Neural cell (in vitro differentiated cells): ENCODE measurements at regions not wholly inside any gene's neighbourhood (a gene's known extent, or its start where the extent isn't known, plus 50 kb on each side); places are given as distances from the start of the nearest gene placed in this dataset.

Experiments
- H2AFZ ChIP-seq: fragments of 200-600, 300-800 bp; sonication (generic), shearing (Covaris generic); 2 replicates; pipeline ENCODE4 v1.6.0; 2014; ENCODE audit warnings: low read depth, mild to moderate bottlenecking, antibody characterized with exemption, low read length, moderate library complexity
- H3F3A ChIP-seq: fragments of 200-600 bp; shearing (Covaris generic); 2 replicates; pipeline ENCODE4 v1.6.1; 2016; ENCODE audit warnings: mild to moderate bottlenecking, moderate library complexity, mixed read lengths, antibody characterized with exemption, low read length; ENCODE audit not compliant: insufficient read depth, poor library complexity, severe bottlenecking
- H3K27ac ChIP-seq: fragments of 200-600, 300-800 bp; sonication (generic), shearing (Covaris generic); 2 replicates; pipeline ENCODE4 v1.5.1; 2014; ENCODE audit warnings: mild to moderate bottlenecking, low read length, moderate library complexity
- H3K27me3 ChIP-seq: fragments of 300-800, 200-600 bp; sonication (generic), shearing (Covaris generic); 2 replicates; pipeline ENCODE4 v1.6.0; 2014; ENCODE audit warnings: mild to moderate bottlenecking, low read depth, low read length, moderate library complexity; ENCODE audit not compliant: insufficient read depth
- H3K36me3 ChIP-seq: fragments of 300-800, 200-600 bp; sonication (generic), shearing (Covaris generic); 2 replicates; pipeline ENCODE4 v1.5.1; 2014; ENCODE audit warnings: mild to moderate bottlenecking, antibody characterized with exemption, low read length, moderate library complexity; ENCODE audit not compliant: insufficient read depth
- H3K4me2 ChIP-seq: fragments of 300-800, 200-600 bp; sonication (generic), shearing (Covaris generic); 2 replicates; pipeline ENCODE4 v1.6.0; 2014; ENCODE audit warnings: mild to moderate bottlenecking, low read length
- H3K4me3 ChIP-seq: fragments of 300-800, 200-600 bp; sonication (generic), shearing (Covaris generic); 2 replicates; pipeline ENCODE4 v1.5.1; 2014; ENCODE audit warnings: mild to moderate bottlenecking, low read length, moderate library complexity
- H3K79me2 ChIP-seq: fragments of 200-600 bp; shearing (Covaris generic); replicated peaks from 2 replicates; pipeline ENCODE4 v1.6.0; 2014; ENCODE audit warnings: mild to moderate bottlenecking, low read length, moderate library complexity; ENCODE audit not compliant: insufficient read depth
- H3K9ac ChIP-seq: fragments of 300-800, 200-600 bp; sonication (generic), shearing (Covaris generic); 2 replicates; pipeline ENCODE4 v1.6.1; 2016; ENCODE audit warnings: mild to moderate bottlenecking, low read length, mixed read lengths
- H3K9me2 ChIP-seq: fragments of 200-600 bp; shearing (Covaris generic); 2 replicates; pipeline ENCODE4 v1.6.1; 2016; ENCODE audit warnings: mild to moderate bottlenecking, low read length, mixed read lengths; ENCODE audit not compliant: insufficient read depth
- H3K9me3 ChIP-seq: fragments of 200-600, 300-800 bp; sonication (generic), shearing (Covaris generic); 2 replicates; pipeline ENCODE4 v1.6.1; 2016; ENCODE audit warnings: mild to moderate bottlenecking, mixed run types, low read length, moderate library complexity, mixed read lengths
- H4K20me1 ChIP-seq: fragments of 200-600 bp; shearing (Covaris generic); 2 replicates; pipeline ENCODE4 v1.6.1; 2016; ENCODE audit warnings: mild to moderate bottlenecking, mixed run types; ENCODE audit not compliant: insufficient read depth
- EP300 ChIP-seq: fragments of 450-650 bp; conservative IDR thresholded peaks from 2 replicates; pipeline ENCODE4 v1.6.1; 2014; ENCODE audit warnings: antibody characterized with exemption, mild to moderate bottlenecking, moderate library complexity; ENCODE audit not compliant: poor library complexity, severe bottlenecking
- EZH2 ChIP-seq: fragments of 200-600, 300-800 bp; shearing (Covaris generic), sonication (generic); IDR thresholded peaks from 2 replicates; pipeline ENCODE4 v1.6.1; 2014; ENCODE audit warnings: antibody characterized with exemption, low read length, borderline replicate concordance, mild to moderate bottlenecking; ENCODE audit not compliant: insufficient read depth, poor library complexity, severe bottlenecking
- MXI1 ChIP-seq: fragments of 450-650 bp; conservative IDR thresholded peaks from 2 replicates; pipeline ENCODE4 v1.6.1; 2014; ENCODE audit warnings: antibody characterized with exemption, mild to moderate bottlenecking; ENCODE audit not compliant: poor library complexity, severe bottlenecking
- POLR2AphosphoS5 ChIP-seq: IDR thresholded peaks from 2 replicates; pipeline ENCODE4 v1.6.1; 2012
- RAD21 ChIP-seq: fragments of 450-650 bp; conservative IDR thresholded peaks from 2 replicates; pipeline ENCODE4 v1.6.1; 2014; ENCODE audit warnings: antibody characterized with exemption, mild to moderate bottlenecking, moderate library complexity
- SMC3 ChIP-seq: fragments of 450-650 bp; conservative IDR thresholded peaks from 2 replicates; pipeline ENCODE4 v1.6.1; 2014; ENCODE audit warnings: antibody characterized with exemption, mild to moderate bottlenecking, moderate library complexity; ENCODE audit not compliant: poor library complexity
- TAF1 ChIP-seq: IDR thresholded peaks from 2 replicates; pipeline ENCODE4 v1.6.1; 2012; ENCODE audit warnings: low read depth
- TF ChIP-seq, protein P1 (sequence below): fragments of 450-650 bp; IDR thresholded peaks from 2 replicates; pipeline ENCODE4 v1.5.1; 2014; ENCODE audit warnings: antibody characterized with exemption, mild to moderate bottlenecking, moderate library complexity; ENCODE audit not compliant: poor library complexity, severe bottlenecking
- TF ChIP-seq, protein P2 (sequence below): IDR thresholded peaks from 2 replicates; pipeline ENCODE4 v1.6.1; 2012; ENCODE audit warnings: borderline replicate concordance

DNA sequence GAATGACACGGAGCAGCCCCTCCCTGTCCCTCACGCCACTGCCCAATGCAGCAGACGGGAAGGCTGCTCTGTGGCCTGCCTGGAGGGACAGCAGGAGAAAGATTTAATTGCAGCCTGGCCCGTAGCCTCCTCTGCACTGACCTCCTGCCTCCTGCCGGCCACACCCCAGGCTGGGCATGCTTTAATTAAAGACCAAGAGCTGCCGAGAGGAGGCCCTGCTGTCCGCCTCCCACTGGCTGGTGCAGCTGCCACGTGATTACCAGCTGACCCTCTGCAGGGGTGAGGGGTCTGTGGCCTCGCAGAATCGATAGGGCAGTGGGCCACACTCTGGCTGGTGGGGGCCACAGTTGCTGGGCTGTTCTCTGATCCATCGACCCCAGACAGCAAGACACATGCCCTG, 100.2 kb upstream of the PRR23E start:
- no peaks in the 10 kb centered on the region for H3K79me2 ChIP-seq

DNA sequence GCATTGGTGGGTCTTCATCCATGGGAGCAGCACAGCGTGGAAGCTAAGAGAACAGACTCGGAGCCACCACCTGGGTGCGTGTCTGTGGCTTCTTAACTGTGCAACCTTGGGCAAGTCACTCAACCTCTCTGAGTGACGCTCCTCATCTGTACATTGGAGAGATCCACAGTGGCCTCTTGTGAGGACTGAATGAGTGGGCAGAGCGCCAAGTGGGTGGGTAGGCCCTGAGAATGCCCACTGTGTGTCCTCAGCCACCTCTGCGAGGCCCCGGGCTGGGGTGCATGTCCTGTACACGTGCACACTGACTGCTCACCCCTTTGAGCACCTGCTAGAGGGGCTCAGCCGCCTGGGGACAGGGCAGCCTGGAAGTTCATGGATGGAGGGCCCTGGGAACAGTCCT, 99.6 kb upstream of the PRR23E start:
- H3K9ac ChIP-seq = no peak overlapping the region
- H3K4me2 ChIP-seq = no peak overlapping the region
- no peaks in the 10 kb centered on the region for H3K9me2 ChIP-seq
- no peak overlapping the region for H3K4me3 ChIP-seq
- TF ChIP-seq EZH2 = no peak
- TF ChIP-seq SMC3 = no peak
- TF ChIP-seq, protein P1, sequence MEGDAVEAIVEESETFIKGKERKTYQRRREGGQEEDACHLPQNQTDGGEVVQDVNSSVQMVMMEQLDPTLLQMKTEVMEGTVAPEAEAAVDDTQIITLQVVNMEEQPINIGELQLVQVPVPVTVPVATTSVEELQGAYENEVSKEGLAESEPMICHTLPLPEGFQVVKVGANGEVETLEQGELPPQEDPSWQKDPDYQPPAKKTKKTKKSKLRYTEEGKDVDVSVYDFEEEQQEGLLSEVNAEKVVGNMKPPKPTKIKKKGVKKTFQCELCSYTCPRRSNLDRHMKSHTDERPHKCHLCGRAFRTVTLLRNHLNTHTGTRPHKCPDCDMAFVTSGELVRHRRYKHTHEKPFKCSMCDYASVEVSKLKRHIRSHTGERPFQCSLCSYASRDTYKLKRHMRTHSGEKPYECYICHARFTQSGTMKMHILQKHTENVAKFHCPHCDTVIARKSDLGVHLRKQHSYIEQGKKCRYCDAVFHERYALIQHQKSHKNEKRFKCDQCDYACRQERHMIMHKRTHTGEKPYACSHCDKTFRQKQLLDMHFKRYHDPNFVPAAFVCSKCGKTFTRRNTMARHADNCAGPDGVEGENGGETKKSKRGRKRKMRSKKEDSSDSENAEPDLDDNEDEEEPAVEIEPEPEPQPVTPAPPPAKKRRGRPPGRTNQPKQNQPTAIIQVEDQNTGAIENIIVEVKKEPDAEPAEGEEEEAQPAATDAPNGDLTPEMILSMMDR = no peak
- no peak for TF ChIP-seq POLR2AphosphoS5
- no peak for TF ChIP-seq MXI1
- no peak for TF ChIP-seq EP300
- TF ChIP-seq RAD21 = no peak
- TF ChIP-seq TAF1 = no peak
- TF ChIP-seq, protein P2, sequence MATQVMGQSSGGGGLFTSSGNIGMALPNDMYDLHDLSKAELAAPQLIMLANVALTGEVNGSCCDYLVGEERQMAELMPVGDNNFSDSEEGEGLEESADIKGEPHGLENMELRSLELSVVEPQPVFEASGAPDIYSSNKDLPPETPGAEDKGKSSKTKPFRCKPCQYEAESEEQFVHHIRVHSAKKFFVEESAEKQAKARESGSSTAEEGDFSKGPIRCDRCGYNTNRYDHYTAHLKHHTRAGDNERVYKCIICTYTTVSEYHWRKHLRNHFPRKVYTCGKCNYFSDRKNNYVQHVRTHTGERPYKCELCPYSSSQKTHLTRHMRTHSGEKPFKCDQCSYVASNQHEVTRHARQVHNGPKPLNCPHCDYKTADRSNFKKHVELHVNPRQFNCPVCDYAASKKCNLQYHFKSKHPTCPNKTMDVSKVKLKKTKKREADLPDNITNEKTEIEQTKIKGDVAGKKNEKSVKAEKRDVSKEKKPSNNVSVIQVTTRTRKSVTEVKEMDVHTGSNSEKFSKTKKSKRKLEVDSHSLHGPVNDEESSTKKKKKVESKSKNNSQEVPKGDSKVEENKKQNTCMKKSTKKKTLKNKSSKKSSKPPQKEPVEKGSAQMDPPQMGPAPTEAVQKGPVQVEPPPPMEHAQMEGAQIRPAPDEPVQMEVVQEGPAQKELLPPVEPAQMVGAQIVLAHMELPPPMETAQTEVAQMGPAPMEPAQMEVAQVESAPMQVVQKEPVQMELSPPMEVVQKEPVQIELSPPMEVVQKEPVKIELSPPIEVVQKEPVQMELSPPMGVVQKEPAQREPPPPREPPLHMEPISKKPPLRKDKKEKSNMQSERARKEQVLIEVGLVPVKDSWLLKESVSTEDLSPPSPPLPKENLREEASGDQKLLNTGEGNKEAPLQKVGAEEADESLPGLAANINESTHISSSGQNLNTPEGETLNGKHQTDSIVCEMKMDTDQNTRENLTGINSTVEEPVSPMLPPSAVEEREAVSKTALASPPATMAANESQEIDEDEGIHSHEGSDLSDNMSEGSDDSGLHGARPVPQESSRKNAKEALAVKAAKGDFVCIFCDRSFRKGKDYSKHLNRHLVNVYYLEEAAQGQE = no peak
- H3K79me2 ChIP-seq = no peaks in the 10 kb centered on the region
- H3F3A ChIP-seq = no peaks in the 10 kb centered on the region
- H3K36me3 ChIP-seq = no peaks in the 10 kb centered on the region
- H4K20me1 ChIP-seq = no peaks in the 10 kb centered on the region
- no peak overlapping the region for H2AFZ ChIP-seq
- no peaks in the 10 kb centered on the region for H3K27me3 ChIP-seq
- no peak overlapping the region for H3K27ac ChIP-seq
- H3K9me3 ChIP-seq = no peaks in the 10 kb centered on the region

More for the DNA sequence above, 100.2 kb upstream of the PRR23E start:
- TF ChIP-seq, protein P2 = no peak
- TF ChIP-seq RAD21 = no peak
- TF ChIP-seq EZH2 = no peak
- no peak for TF ChIP-seq SMC3
- TF ChIP-seq, protein P1 = no peak
- TF ChIP-seq MXI1 = no peak
- no peak for TF ChIP-seq POLR2AphosphoS5
- no peak for TF ChIP-seq EP300
- no peak for TF ChIP-seq TAF1
- Histone ChIP-seq H3K9me3 (no peaks in the 10 kb centered on the region), H3F3A (no peaks in the 10 kb centered on the region), H3K4me3 (no peak overlapping the region), H4K20me1 (no peaks in the 10 kb centered on the region), H3K9ac (no peak overlapping the region), H3K27me3 (no peaks in the 10 kb centered on the region), H3K36me3 (no peaks in the 10 kb centered on the region), H2AFZ (no peak overlapping the region), H3K4me2 (no peak overlapping the region), H3K27ac (no peak overlapping the region), H3K9me2 (no peaks in the 10 kb centered on the region)
